ENCODE measurements at regions not wholly inside any gene's neighbourhood (a gene's known extent, or its start where the extent isn't known, plus 50 kb on each side); places are given as distances from the start of the nearest gene placed in this dataset.
"Not testable (repeated sequence)": the region's sequence is repeated elsewhere in the genome, so short reads cannot be mapped to it uniquely, and the experiment has no call there.

GRCh38 chr2:113337809-113338208, 59.1 kb upstream of the PAX8 start:
- DNase-seq = no peak

- not testable (repeated sequence) for DNase-seq
Observed at GRCh38 chr2:113336040-113336439, 57.3 kb upstream of the PAX8 start.

- no peak for DNase-seq
Observed at GRCh38 chr2:113334147-113334546, 55.4 kb upstream of the PAX8 start.

- not testable (repeated sequence) for DNase-seq
Observed at GRCh38 chr2:113333735-113334134, 55.0 kb upstream of the PAX8 start.

GRCh38 chr2:113330060-113330767, 51.5 kb upstream of the PAX8 start:
- DNase-seq = not testable (repeated sequence)

- DNase-seq = not testable (repeated sequence)
Observed at GRCh38 chr2:113328973-113329372, 50.3 kb upstream of the PAX8 start.

- DNase-seq = not testable (repeated sequence)
Observed at GRCh38 chr2:113328572-113328971, 49.9 kb upstream of the PAX8 start.

Data from hematopoietic multipotent progenitor cell treated with erythropoietin and hydrocortisone succinate and interleukin-3 and kit ligand, for 8 days (in vitro differentiated cells).